ENCODE measurements at regions not wholly inside any gene's neighbourhood (a gene's known extent, or its start where the extent isn't known, plus 50 kb on each side); places are given as distances from the start of the nearest gene placed in this dataset.

- Histone ChIP-seq H3K9me3 (peaks cover 0 to 47% (median 14%) of the 10 kb centered on the region in 11 donors), H3K27ac (no peak overlapping the region), H3K4me1 (no peaks in the 10 kb centered on the region), H3K4me3 (no peak overlapping the region), H3K27me3 (no peaks in the 10 kb centered on the region), H3K36me3 (no peaks in the 10 kb centered on the region)
- 65 to 77% methylated on average over 6 of the region's 6 CpGs for WGBS, 2 donors
- no peak for TF ChIP-seq CTCF (IDR thresholded peaks at IDR 0.05)
- ATAC-seq (no peak), DNase-seq (no peak)
- intact Hi-C loops (cut with DNase I): no loop called here
Measured at GRCh38 chr20:6525447-6526303, 241.8 kb upstream of the BMP2 start.

GRCh38 chr20:6524305-6524704 is 243.2 kb upstream of the BMP2 start:
- intact Hi-C loops (cut with DNase I): no loop called here

GRCh38 chr20:6519556-6519955 is 247.9 kb upstream of the BMP2 start:
- ATAC-seq: no peak
- WGBS, 2 donors: 60 to 68% methylated on average over 1 of the region's 1 CpG
- Histone ChIP-seq H3K4me1 (no peaks in the 10 kb centered on the region), H3K4me3 (no peak overlapping the region), H3K36me3 (no peaks in the 10 kb centered on the region), H3K27me3 (no peaks in the 10 kb centered on the region), H3K9me3 (peaks cover 0 to 36% (median 9%) of the 10 kb centered on the region in 11 donors), H3K27ac (no peak overlapping the region)
- TF ChIP-seq CTCF (IDR thresholded peaks at IDR 0.05): no peak
- intact Hi-C loops (cut with DNase I): no loop called here
- no peak for DNase-seq

More at GRCh38 chr20:6524305-6524704, 243.2 kb upstream of the BMP2 start:
- H3K9me3 ChIP-seq: peaks cover 0 to 48% (median 14%) of the 10 kb centered on the region in 11 donors
- H3K27me3 ChIP-seq: no peaks in the 10 kb centered on the region
- no peaks in the 10 kb centered on the region for H3K36me3 ChIP-seq
- no peaks in the 10 kb centered on the region for H3K4me1 ChIP-seq
- no peak for ATAC-seq
- no peak for DNase-seq
- no peak for TF ChIP-seq CTCF (IDR thresholded peaks at IDR 0.05)
- 86 to 90% methylated on average over 3 of the region's 3 CpGs for WGBS, 2 donors
- H3K27ac ChIP-seq: no peak overlapping the region
- no peak overlapping the region for H3K4me3 ChIP-seq

GRCh38 chr20:6515261-6515660 is 252.2 kb upstream of the BMP2 start:
- intact Hi-C loops (cut with DNase I): no loop called here
- Histone ChIP-seq H3K27me3 (no peaks in the 10 kb centered on the region), H3K4me3 (no peak overlapping the region), H3K9me3 (peaks cover 0 to 11% (median 0%) of the 10 kb centered on the region in 11 donors), H3K27ac (no peak overlapping the region), H3K36me3 (no peaks in the 10 kb centered on the region), H3K4me1 (no peaks in the 10 kb centered on the region)
- ATAC-seq (no peak), DNase-seq (no peak)
- 7 to 9% methylated on average over 1 of the region's 1 CpG for WGBS, 2 donors
- TF ChIP-seq CTCF (IDR thresholded peaks at IDR 0.05): no peak

All from heart right ventricle (tissue), 16 donors.